HepG2 (cell line): ENCODE measurements at regions not wholly inside any gene's neighbourhood (a gene's known extent, or its start where the extent isn't known, plus 50 kb on each side); places are given as distances from the start of the nearest gene placed in this dataset.

Experiments
- ATAC-seq: fragments of 200-7000 bp; cut with Tn5 transposase; 3 replicates; pipeline ENCODE4 v1.9.1; 2020; ENCODE audit warnings: mild to moderate bottlenecking, moderate library complexity
- BruUV-seq: library from RNA; stranded (reverse); fragments of 400-500 nt; replicated peaks from 2 replicates; lab custom pipeline; 2021; lab: Mats Ljungman, UMichigan
- CTCF ChIA-PET: fragments of 300-600 bp; formaldehyde crosslinking; extraction: SDS; loops from one replicate; lab custom pipeline; 2021; ENCODE audit warnings: low total read pairs, inconsistent platforms, low intra/inter-chr PET ratio; lab: Yijun Ruan, JAX
- POLR2A ChIA-PET: fragments of 350-600 bp; sonication (Branson Sonifier 250); formaldehyde crosslinking; loops from one replicate; lab custom pipeline; 2020; ENCODE audit warnings: antibody characterized with exemption, inconsistent platforms; lab: Yijun Ruan, JAX
- DNase-seq: peaks from one replicate; pipeline ENCODE4 v3.0.0-alpha.2; 2015; ENCODE audit warnings: low spot score
- FAIRE-seq: peaks from 3 replicates; lab custom pipeline; 2011; peaks lifted over from hg19 to GRCh38; lab: Jason Lieb, UNC
- H2AFZ ChIP-seq: one replicate; pipeline ENCODE4 v1.6.1; 2011; ENCODE audit warnings: low read length, inconsistent platforms
- H3K27ac ChIP-seq: fragments of 300-600 bp; 3 replicates; pipeline ENCODE4 v1.8.0; 2011; ENCODE audit warnings: mixed run types, mild to moderate bottlenecking, mixed read lengths, low read length, inconsistent platforms; ENCODE audit not compliant: insufficient read depth; ENCODE audit errors: extremely low read length
- H3K27me3 ChIP-seq, 2 experiments: fragments of 200-600 bp in 1 of 2; 2 replicates in 1 of 2; 3 replicates in 1 of 2; pipeline versions ENCODE4 v1.6.0 to v1.8.0; 2011; ENCODE audit warnings: low read length in 2 of 2, mild to moderate bottlenecking in 2 of 2, moderate library complexity in 2 of 2, inconsistent platforms in 1 of 2; ENCODE audit not compliant: insufficient read depth in 2 of 2, control insufficient read depth in 1 of 2
- H3K36me3 ChIP-seq, 2 experiments: fragments of 200-600 bp in 1 of 2; replicated peaks in 1 of 2; 2 replicates in 1 of 2; 3 replicates in 1 of 2; pipeline versions ENCODE4 v1.5.1 to v1.8.0; 2011; ENCODE audit warnings: low read length in 2 of 2, inconsistent platforms in 1 of 2; ENCODE audit not compliant: insufficient read depth in 2 of 2, control insufficient read depth in 1 of 2
- H3K4me1 ChIP-seq: 2 replicates; pipeline ENCODE4 v1.5.1; 2012; ENCODE audit warnings: low read length, inconsistent platforms; ENCODE audit not compliant: insufficient read depth
- H3K4me2 ChIP-seq: 2 replicates; pipeline ENCODE4 v1.6.0; 2011; ENCODE audit warnings: low read depth, low read length, inconsistent platforms
- H3K4me3 ChIP-seq, 3 experiments: fragments of 200-600 bp in 1 of 3; sonication (generic), shearing (Covaris generic) in 1 of 3; replicated peaks in 1 of 3; 2 replicates each; pipeline ENCODE4 v1.5.1; 2011 to 2016; ENCODE audit warnings: low read length in 3 of 3, inconsistent platforms in 2 of 3, low read depth in 2 of 3, mild to moderate bottlenecking in 2 of 3, control low read depth in 1 of 3, mixed read lengths in 1 of 3; ENCODE audit not compliant: insufficient read depth in 1 of 3
- H3K79me2 ChIP-seq: one replicate; pipeline ENCODE4 v1.6.1; 2011; ENCODE audit warnings: low read length, inconsistent platforms; ENCODE audit not compliant: insufficient read depth
- H3K9ac ChIP-seq: 2 replicates; pipeline ENCODE4 v1.6.0; 2011; ENCODE audit warnings: mild to moderate bottlenecking, low read depth, low read length, inconsistent platforms; ENCODE audit not compliant: insufficient read depth
- H3K9me3 ChIP-seq: 2 replicates; pipeline ENCODE4 v1.5.1; 2012; ENCODE audit warnings: mild to moderate bottlenecking, low read length
- H4K20me1 ChIP-seq: 2 replicates; pipeline ENCODE4 v1.6.0; 2011; ENCODE audit warnings: inconsistent platforms, mild to moderate bottlenecking, low read length, moderate library complexity; ENCODE audit not compliant: insufficient read depth
- BHLHE40 ChIP-seq: IDR thresholded peaks from 2 replicates; pipeline ENCODE4 v1.6.1; 2011; ENCODE audit warnings: low read length, improper control_type of control experiment
- GABPA ChIP-seq, 2 experiments: IDR thresholded peaks; 2 replicates each; pipeline ENCODE4 v1.6.1; 2011 to 2016; ENCODE audit warnings: low read depth in 2 of 2, low read length in 1 of 2, missing biosample characterization in 1 of 2, missing genetic modification characterization in 1 of 2
- GTF2F1 ChIP-seq: fragments of 150-350 bp; IDR thresholded peaks from 2 replicates; pipeline ENCODE4 v1.6.1; 2014; ENCODE audit warnings: low read length
- HOXD1 ChIP-seq: sonication (generic); formaldehyde crosslinking; IDR thresholded peaks from 2 replicates; pipeline ENCODE4 v1.5.0; 2020; ENCODE audit warnings: missing genetic modification reagents
- JUNB ChIP-seq: sonication (generic); formaldehyde crosslinking; IDR thresholded peaks from 2 replicates; pipeline ENCODE4 v1.8.0; 2022; ENCODE audit warnings: missing genetic modification reagents, mild to moderate bottlenecking, borderline replicate concordance
- KLF15 ChIP-seq: sonication (generic); formaldehyde crosslinking; IDR thresholded peaks from 2 replicates; pipeline ENCODE4 v1.8.1; 2023; ENCODE audit warnings: borderline replicate concordance, mild to moderate bottlenecking, inconsistent platforms, missing genetic modification reagents, mixed read lengths
- MBNL3 ChIP-seq: fragments of 250-450 bp; sonication (Bioruptor Pico); conservative IDR thresholded peaks from 2 replicates; pipeline ENCODE4 v1.8.0; 2022; ENCODE audit warnings: mild to moderate bottlenecking, inconsistent platforms
- PPARG ChIP-seq: conservative IDR thresholded peaks from 2 replicates; pipeline ENCODE4 v1.6.1; 2016; ENCODE audit warnings: missing biosample characterization, missing genetic modification reagents
- TAF1 ChIP-seq: sonication (generic); formaldehyde crosslinking; IDR thresholded peaks from 2 replicates; pipeline ENCODE4 v1.4.0; 2020; ENCODE audit warnings: missing genetic modification reagents
- TP53 ChIP-seq: sonication (generic); formaldehyde crosslinking; conservative IDR thresholded peaks from 2 replicates; pipeline ENCODE4 v1.4.0; 2020; ENCODE audit warnings: missing genetic modification reagents
- ZNF124 ChIP-seq: sonication (generic); formaldehyde crosslinking; IDR thresholded peaks from 2 replicates; pipeline ENCODE4 v1.4.0; 2020; ENCODE audit warnings: missing genetic modification reagents
- ZNF841 ChIP-seq: sonication (generic); formaldehyde crosslinking; IDR thresholded peaks from 2 replicates; pipeline ENCODE4 v1.8.1; 2023; ENCODE audit warnings: missing genetic modification reagents, borderline replicate concordance
- WGBS: methylation state at CpG from one replicate; pipeline ENCODE4 v1.1.6; 2017; ENCODE audit warnings: low lambda C conversion rate; 5-methylcytosine and 5-hydroxymethylcytosine counted together
- in situ Hi-C: cut with HindIII; loops from 2 replicates; pipeline ENCODE4 v1.10.0; 2017; ENCODE audit warnings: low pct_unique_long_range_greater_than_20kb; ENCODE audit not compliant: extremely low pct_ligation_motif_present
- intact Hi-C: fragments of 100-400 bp; cut with micrococcal nuclease; formaldehyde crosslinking; loops from one replicate; pipeline ENCODE4 v1.10.0; 2022; ENCODE audit not compliant: unreplicated experiment
- TF ChIP-seq, protein P1 (sequence below): sonication (generic); formaldehyde crosslinking; IDR thresholded peaks from 2 replicates; pipeline ENCODE4 v1.8.1; 2023; ENCODE audit warnings: mild to moderate bottlenecking, missing genetic modification reagents
- TF ChIP-seq, protein P2 (sequence below): sonication (generic); formaldehyde crosslinking; IDR thresholded peaks from 2 replicates; pipeline ENCODE4 v1.4.0; 2020; ENCODE audit warnings: low read depth, mild to moderate bottlenecking, missing genetic modification reagents
- TF ChIP-seq, protein P3 (sequence below): fragments of 450-650 bp; IDR thresholded peaks from 2 replicates; pipeline ENCODE4 v1.6.1; 2016
- TF ChIP-seq, protein P4 (sequence below): sonication (generic); formaldehyde crosslinking; IDR thresholded peaks from 2 replicates; pipeline ENCODE4 v1.5.0; 2020; ENCODE audit warnings: mild to moderate bottlenecking, missing genetic modification reagents, borderline replicate concordance

DNA sequence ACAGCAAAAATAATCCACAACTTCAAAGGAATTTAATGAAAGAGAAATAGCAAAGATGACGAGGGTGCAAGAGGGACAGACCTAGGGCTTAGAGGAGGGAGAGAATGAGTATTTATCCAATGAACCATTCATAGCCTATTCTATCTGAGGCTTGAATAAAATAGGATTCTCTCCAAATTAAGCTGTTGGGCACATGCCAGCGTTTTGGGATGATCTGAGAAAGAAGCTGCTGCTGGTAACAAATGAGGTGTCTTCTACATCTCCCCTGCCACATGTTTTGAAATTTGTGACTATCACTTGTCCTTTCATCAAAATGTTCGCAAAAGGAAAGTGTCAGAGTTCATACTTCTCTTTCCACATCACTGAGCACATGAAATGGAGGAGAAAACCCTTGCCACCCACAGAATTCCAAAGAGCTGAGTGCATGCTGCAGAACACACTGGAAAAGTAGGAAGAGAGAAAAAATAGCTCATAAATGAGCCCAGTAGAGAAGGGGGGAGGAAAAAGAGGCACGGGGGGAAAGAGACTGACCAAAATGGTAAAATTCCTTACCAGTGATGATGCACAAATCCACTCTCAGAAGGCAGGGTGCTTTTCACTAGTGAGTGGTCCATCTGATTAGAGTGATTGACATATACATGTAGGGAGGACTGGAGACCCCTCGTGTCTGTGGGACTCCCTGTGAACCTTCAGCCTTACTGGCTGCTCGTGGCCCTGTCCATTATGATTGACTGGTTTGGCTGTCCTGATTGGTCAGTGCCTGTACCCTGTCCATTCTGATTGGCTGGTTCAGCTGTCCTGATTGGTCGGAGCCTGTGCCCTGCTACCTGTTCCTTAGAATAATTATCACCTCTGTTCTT lies 180.5 kb downstream of the OGFRL1 start:
- Histone ChIP-seq H3K9me3 (no peaks in the 10 kb centered on the region), H4K20me1 (no peaks in the 10 kb centered on the region), H3K27me3 (no peaks in the 10 kb centered on the region), H3K79me2 (no peaks in the 10 kb centered on the region), H3K4me1 (no peaks in the 10 kb centered on the region), H3K36me3 (no peaks in the 10 kb centered on the region), H2AFZ (no peak overlapping the region), H3K27ac (no peak overlapping the region), H3K4me2 (no peak overlapping the region), H3K9ac (no peak overlapping the region), H3K4me3 (no peak overlapping the region)
- WGBS: 0% methylated on average over 6 of the region's 7 CpGs
- CTCF ChIA-PET: no interaction called here
- in situ Hi-C loops: no loop called here
- POLR2A ChIA-PET: no interaction called here
- ATAC-seq: no peak
- no peak for DNase-seq
- intact Hi-C loops: no loop called here
- BruUV-seq: no TSS peak
- no peak for FAIRE-seq
- TF ChIP-seq, protein P1, sequence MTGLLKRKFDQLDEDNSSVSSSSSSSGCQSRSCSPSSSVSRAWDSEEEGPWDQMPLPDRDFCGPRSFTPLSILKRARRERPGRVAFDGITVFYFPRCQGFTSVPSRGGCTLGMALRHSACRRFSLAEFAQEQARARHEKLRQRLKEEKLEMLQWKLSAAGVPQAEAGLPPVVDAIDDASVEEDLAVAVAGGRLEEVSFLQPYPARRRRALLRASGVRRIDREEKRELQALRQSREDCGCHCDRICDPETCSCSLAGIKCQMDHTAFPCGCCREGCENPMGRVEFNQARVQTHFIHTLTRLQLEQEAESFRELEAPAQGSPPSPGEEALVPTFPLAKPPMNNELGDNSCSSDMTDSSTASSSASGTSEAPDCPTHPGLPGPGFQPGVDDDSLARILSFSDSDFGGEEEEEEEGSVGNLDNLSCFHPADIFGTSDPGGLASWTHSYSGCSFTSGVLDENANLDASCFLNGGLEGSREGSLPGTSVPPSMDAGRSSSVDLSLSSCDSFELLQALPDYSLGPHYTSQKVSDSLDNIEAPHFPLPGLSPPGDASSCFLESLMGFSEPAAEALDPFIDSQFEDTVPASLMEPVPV: no peak
- TF ChIP-seq HOXD1 (CRISPR knock-in tag): no peak
- no peak for TF ChIP-seq JUNB (CRISPR knock-in tag)
- TF ChIP-seq, protein P2, sequence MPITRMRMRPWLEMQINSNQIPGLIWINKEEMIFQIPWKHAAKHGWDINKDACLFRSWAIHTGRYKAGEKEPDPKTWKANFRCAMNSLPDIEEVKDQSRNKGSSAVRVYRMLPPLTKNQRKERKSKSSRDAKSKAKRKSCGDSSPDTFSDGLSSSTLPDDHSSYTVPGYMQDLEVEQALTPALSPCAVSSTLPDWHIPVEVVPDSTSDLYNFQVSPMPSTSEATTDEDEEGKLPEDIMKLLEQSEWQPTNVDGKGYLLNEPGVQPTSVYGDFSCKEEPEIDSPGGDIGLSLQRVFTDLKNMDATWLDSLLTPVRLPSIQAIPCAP (CRISPR knock-in tag): no peak
- TF ChIP-seq KLF15: no peak
- TF ChIP-seq, protein P3, sequence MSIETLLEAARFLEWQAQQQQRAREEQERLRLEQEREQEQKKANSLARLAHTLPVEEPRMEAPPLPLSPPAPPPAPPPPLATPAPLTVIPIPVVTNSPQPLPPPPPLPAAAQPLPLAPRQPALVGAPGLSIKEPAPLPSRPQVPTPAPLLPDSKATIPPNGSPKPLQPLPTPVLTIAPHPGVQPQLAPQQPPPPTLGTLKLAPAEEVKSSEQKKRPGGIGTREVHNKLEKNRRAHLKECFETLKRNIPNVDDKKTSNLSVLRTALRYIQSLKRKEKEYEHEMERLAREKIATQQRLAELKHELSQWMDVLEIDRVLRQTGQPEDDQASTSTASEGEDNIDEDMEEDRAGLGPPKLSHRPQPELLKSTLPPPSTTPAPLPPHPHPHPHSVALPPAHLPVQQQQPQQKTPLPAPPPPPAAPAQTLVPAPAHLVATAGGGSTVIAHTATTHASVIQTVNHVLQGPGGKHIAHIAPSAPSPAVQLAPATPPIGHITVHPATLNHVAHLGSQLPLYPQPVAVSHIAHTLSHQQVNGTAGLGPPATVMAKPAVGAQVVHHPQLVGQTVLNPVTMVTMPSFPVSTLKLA: no peak
- no peak for TF ChIP-seq ZNF841 (CRISPR knock-in tag)
- TF ChIP-seq MBNL3 (CRISPR knock-in tag): no peak
- TF ChIP-seq ZNF124 (CRISPR knock-in tag): no peak
- TF ChIP-seq, protein P4, sequence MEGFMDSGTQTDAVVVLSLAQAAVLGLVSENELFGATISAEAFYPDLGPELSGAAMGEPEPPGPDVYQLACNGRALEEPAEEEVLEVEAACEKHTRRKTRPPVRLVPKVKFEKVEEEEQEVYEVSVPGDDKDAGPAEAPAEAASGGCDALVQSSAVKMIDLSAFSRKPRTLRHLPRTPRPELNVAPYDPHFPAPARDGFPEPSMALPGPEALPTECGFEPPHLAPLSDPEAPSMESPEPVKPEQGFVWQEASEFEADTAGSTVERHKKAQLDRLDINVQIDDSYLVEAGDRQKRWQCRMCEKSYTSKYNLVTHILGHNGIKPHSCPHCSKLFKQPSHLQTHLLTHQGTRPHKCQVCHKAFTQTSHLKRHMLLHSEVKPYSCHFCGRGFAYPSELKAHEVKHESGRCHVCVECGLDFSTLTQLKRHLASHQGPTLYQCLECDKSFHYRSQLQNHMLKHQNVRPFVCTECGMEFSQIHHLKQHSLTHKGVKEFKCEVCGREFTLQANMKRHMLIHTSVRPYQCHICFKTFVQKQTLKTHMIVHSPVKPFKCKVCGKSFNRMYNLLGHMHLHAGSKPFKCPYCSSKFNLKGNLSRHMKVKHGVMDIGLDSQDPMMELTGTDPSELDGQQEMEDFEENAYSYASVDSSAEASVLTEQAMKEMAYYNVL: no peak
- no peak for TF ChIP-seq TP53 (CRISPR knock-in tag)
- no peak for TF ChIP-seq GABPA (IDR thresholded peaks at IDR 0.05; ENCODE audit: low read depth, low read length)
- TF ChIP-seq GABPA (CRISPR knock-in tag; IDR thresholded peaks at IDR 0.05; ENCODE audit: low read depth): no peak
- TF ChIP-seq PPARG (CRISPR knock-in tag): no peak
- no peak for TF ChIP-seq TAF1 (CRISPR knock-in tag)
- TF ChIP-seq GTF2F1: no peak
- no peak for TF ChIP-seq BHLHE40
